ENCODE measurements at regions not wholly inside any gene's neighbourhood (a gene's known extent, or its start where the extent isn't known, plus 50 kb on each side); places are given as distances from the start of the nearest gene placed in this dataset.
"Not testable (repeated sequence)": the region's sequence is repeated elsewhere in the genome, so short reads cannot be mapped to it uniquely, and the experiment has no call there.

GRCh38 chr2:109976319-109976718 is 77.8 kb downstream of the LIMS3 start:
- peak; percentile 95 for ATAC-seq

DNA sequence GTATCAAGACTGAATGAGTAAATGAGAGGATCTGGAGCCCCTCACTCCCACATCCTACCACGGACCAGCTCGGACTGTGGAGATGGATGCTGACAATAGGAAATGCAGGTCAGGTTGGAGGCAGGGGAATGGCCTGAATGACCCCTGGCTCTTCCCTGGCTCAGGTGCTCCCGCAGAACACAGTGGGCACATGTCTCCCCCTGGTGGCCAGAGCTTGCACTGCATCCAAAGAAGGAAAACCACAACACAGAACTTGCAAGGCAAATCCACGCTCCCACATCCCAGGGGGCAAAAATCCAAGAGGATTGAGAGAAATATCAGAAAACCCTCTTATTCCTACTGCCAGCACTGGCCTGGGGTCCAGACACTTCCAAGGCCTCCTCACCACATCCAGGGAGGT is 82.3 kb downstream of the LIMS3 start:
- peak; percentile 63 for ATAC-seq

- peak; percentile 28 for ATAC-seq
Measured at GRCh38 chr2:109986389-109987088, 88.1 kb downstream of the LIMS3 start.

- peak; percentile 34 for ATAC-seq
Measured at GRCh38 chr2:109987089-109987420, 88.6 kb downstream of the LIMS3 start.

GRCh38 chr2:109987458-109988345 is 89.2 kb downstream of the LIMS3 start:
- peak; percentile 97 for ATAC-seq

DNA sequence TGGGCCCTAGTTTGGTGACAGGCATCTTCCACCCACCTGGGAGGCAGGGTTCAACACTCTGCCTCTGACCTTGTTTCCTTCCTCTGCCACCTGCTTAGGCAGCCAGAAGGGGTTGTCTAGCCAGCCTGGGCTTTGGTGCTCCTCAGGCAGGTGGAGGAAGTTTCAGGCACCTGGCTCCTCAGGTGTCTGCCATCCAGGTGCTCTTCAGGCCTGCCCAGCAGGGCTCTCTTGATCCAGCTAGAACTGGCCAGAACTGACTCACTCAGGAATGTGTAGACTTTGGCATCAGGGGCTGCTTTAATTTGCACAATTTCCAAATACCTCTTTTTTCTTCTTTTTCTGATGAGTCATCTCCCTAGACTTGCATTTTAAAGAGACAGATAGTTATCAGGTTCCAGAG is 100.9 kb downstream of the LIMS3 start:
- not testable (repeated sequence) for ATAC-seq

DNA sequence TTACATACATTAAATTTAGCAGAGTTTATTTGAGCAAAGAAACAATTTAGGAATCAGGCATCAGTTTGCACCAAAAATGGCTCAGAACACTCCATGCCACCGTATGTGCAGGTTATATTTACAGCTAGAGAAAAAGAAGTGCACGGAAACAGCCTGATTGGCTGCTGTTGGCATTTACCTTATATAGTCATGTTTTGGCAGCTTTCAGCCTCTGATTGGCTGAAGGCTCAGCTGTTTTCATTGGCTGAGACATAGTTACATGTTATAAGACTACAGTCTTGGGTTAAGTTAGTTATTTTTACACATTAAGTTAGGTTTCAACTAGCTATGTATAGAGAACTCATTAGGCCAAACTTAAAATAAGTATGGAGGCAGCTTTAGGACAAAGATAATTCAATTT is 104.0 kb downstream of the LIMS3 start:
- not testable (repeated sequence) for ATAC-seq

DNA sequence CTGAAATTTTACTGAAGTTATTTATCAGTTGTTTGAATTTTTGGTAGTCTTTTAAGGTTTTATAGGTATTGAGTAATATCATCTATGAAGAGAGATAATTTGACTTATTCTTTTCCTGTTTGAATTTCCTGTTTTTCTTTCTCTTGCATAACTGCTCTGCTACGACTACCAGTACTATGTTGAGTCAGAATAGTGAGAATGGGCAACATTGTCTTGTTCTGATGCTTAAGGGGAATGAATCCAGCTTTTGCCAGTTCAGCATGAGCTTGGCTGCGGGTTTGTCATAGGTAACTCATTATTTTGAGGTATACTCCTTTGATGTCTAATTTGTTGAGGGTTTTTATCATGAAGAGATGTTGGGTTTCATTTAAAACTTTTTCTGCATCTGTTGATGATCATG is 102.2 kb downstream of the MALL start:
- ATAC-seq: not testable (repeated sequence)

DNA sequence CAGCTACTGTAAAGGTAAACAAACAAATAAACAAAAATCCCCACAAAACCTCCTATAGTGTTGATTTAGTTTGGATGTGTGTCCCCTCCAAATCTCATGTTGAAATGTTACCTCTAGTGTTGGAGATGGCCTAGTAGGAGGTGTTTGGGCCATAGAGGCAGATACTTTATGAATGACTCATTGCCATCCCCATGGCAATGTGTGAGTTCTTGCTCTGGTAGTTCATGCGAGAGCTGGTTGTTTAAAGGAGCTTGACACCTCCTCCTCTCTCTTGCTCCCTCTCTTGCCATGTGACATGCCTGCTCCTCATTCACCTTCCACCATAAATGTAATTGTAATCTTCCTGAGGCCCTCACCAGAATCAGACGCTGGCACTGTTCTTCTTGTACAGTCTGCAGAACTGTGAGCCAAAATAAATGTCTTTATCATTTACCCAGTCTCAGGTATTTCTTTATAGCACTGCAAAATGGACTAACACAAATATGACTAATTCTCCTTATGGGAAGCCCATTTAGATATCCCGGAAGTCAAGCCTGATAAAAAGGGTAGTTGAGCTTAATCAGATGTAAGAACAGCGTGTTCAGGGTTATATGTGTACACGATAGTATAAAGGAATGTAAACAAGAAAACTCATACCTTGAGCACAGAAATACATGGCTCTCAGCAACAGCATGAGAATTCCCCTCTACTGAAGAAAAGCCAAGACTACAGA is 99.1 kb downstream of the MALL start:
- peak; percentile 88 for ATAC-seq

DNA sequence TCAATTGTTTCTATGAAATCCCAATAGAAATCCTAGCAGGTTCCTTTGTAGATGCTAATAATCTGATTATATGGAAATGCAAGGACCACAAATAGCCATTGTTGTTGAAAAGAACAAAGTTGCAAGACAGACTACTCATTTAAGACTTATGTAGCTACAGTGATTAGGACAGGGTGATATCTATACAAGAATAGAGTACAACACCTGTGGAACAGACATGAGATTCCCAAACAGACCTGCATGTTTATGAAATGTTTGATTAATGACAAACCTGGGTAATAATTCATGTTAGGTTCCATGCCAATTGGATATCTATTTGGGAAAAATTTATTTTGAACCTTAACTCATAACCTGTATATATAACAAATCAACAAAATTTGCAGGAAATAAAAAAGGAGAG is 95.4 kb downstream of the MALL start:
- ATAC-seq: not testable (repeated sequence)

GRCh38 chr2:110022278-110022677 is 93.3 kb downstream of the MALL start:
- ATAC-seq: not testable (repeated sequence)

- ATAC-seq: peak; percentile 24; the same call in 2 of the 3 replicates
Measured at GRCh38 chr2:110026126-110026785, 89.4 kb downstream of the MALL start.

GRCh38 chr2:110028411-110028810 is 87.2 kb downstream of the MALL start:
- ATAC-seq: not testable (repeated sequence)

DNA sequence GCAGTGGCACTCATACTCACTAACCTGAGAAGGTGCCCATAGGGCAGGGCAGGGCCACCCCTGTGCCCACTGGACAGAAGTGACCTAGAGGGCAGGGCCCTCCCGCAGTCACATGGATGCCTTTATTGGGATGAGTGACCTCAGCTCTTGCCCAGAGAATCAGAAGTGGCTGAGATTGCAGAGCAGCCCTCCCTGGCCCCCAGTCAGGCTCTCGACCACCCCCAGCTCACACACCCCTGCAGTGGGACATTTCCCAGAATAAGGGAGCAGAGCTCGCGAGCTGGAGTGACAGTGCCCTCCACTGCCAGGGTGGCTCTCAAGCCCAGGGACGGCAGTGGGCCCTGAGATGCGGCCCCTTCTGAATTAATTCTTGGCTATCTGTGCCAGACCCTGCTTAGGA is 84.7 kb downstream of the MALL start:
- not testable (repeated sequence) for ATAC-seq

- peak; percentile 48 for ATAC-seq
Measured at GRCh38 chr2:110031722-110032327, 83.8 kb downstream of the MALL start.
